LNCaP clone FGC (cell line): ENCODE measurements at regions not wholly inside any gene's neighbourhood (a gene's known extent, or its start where the extent isn't known, plus 50 kb on each side); places are given as distances from the start of the nearest gene placed in this dataset.

Source experiments
- DNase-seq: peaks from one replicate; pipeline ENCODE4 v3.0.0-alpha.2; 2011; ENCODE audit warnings: low read depth
- H3K4me3 ChIP-seq: 2 replicates; pipeline ENCODE4 v1.5.1; 2011; ENCODE audit warnings: mild to moderate bottlenecking, low read depth, low read length, control low read depth
- TF ChIP-seq, protein P1 (sequence below): IDR thresholded peaks from 2 replicates; pipeline ENCODE4 v1.5.1; 2012; ENCODE audit warnings: mild to moderate bottlenecking; ENCODE audit not compliant: control insufficient read depth, insufficient read depth; ENCODE audit errors: extremely low read depth

DNA sequence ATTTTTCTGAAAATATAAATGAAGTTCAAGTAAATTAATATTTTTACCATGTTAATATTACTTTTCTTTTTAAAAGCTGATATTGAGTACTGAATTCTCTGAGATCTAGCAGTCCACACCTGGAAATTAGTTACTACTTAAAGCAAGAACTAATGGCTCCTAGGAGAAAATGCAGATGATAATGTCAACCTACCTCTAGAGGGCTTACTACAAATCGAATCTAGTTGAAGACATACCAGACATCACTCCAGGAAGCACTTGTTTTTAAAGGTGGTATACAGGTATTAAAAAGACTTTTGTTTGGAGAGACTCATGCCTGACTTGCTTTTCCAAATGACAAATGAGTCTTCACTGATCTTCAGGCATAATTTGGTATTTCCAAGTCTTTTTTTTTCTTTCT lies 516.4 kb upstream of the BOD1L1 start:
- DNase-seq: no peak
- H3K4me3 ChIP-seq: no peak overlapping the region
- TF ChIP-seq, protein P1, sequence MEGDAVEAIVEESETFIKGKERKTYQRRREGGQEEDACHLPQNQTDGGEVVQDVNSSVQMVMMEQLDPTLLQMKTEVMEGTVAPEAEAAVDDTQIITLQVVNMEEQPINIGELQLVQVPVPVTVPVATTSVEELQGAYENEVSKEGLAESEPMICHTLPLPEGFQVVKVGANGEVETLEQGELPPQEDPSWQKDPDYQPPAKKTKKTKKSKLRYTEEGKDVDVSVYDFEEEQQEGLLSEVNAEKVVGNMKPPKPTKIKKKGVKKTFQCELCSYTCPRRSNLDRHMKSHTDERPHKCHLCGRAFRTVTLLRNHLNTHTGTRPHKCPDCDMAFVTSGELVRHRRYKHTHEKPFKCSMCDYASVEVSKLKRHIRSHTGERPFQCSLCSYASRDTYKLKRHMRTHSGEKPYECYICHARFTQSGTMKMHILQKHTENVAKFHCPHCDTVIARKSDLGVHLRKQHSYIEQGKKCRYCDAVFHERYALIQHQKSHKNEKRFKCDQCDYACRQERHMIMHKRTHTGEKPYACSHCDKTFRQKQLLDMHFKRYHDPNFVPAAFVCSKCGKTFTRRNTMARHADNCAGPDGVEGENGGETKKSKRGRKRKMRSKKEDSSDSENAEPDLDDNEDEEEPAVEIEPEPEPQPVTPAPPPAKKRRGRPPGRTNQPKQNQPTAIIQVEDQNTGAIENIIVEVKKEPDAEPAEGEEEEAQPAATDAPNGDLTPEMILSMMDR: no peak

DNA sequence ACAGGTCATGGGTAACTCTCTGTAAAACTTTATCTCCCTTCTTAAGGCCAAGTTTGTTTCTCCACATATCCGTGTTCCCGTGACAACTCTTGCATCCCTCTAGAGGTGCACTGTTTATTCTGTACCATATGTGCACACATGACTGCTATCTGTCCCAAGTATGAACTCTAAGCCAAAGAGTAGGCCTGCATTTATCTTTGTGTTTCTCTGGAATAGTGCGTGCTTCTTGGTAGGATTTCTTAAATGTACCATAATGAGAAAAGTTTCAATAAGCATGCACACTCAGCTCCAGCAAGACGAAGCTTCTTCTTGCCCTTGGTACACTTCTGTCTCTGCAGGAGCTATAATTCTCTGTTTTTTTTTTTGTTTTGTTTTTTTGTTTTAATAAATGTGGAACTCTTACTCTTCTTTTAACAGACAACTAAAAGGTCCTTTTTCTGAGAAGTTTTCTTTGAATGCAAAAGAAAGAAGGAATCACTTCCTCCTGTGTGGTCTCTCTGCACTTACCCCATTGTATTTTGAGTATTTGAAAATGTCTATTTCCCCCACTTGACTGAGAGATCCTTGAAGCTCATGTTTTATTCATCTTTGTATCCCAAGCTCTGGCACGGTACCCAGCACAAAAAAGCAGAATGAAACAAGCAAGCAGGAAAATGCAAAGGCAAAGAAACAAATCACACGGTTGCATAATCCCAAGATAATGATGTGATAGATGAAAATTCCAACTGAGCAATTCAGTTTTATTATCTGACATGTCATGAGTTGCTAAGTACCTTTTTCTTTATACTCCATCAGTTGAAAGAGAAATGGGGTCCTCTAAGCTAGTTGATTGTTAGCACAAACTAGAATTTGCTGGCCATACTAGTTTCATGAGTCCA lies 521.9 kb upstream of the BOD1L1 start:
- H3K4me3 ChIP-seq: no peak overlapping the region
- TF ChIP-seq, protein P1: no peak
- DNase-seq: no peak

- H3K4me3 ChIP-seq: no peak overlapping the region
- no peak for DNase-seq
- TF ChIP-seq, protein P1: no peak
These were observed 523.6 kb upstream of the BOD1L1 start for GRCh38 chr4:14151101-14151500.

GRCh38 chr4:14152834-14153519 lies 525.5 kb upstream of the BOD1L1 start:
- no peak overlapping the region for H3K4me3 ChIP-seq
- DNase-seq: no peak
- TF ChIP-seq, protein P1: no peak

- no peak overlapping the region for H3K4me3 ChIP-seq
- TF ChIP-seq, protein P1: no peak
- DNase-seq: no peak
These were observed 528.3 kb upstream of the BOD1L1 start for GRCh38 chr4:14155803-14156202.

- H3K4me3 ChIP-seq: no peak overlapping the region
- TF ChIP-seq, protein P1: no peak
- no peak for DNase-seq
These were observed 529.7 kb upstream of the BOD1L1 start for GRCh38 chr4:14157262-14157661.
